HK-2 (cell line): ENCODE measurements at regions not wholly inside any gene's neighbourhood (a gene's known extent, or its start where the extent isn't known, plus 50 kb on each side); places are given as distances from the start of the nearest gene placed in this dataset.
"Not testable (repeated sequence)": the region's sequence is repeated elsewhere in the genome, so short reads cannot be mapped to it uniquely, and the experiment has no call there.

ENCODE experiments used
- DNase-seq: peaks from one replicate; pipeline ENCODE4 v3.0.0-alpha.2; 2018; ENCODE audit not compliant: unreplicated experiment

DNA sequence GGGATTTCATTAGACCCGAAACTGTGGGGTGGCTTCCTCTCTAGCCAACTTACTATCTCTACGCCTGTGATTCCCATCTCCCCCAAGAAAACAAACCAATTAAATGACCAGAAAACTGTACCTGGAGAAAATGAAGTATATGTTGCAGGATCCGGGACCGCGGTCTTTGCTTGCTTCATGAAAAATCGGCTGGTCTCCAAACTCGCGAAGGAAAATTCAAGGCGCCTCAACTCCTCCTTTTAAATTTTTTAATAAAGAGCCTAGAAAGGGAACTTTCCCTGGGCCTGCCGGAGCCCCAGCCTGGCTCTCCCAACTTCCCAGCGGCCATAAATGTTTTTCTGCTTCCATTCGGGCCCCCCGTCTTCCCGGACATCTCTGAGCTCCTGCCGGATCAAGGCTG, 110.8 kb upstream of the FOXD4L5 start:
- not testable (repeated sequence) for DNase-seq

DNA sequence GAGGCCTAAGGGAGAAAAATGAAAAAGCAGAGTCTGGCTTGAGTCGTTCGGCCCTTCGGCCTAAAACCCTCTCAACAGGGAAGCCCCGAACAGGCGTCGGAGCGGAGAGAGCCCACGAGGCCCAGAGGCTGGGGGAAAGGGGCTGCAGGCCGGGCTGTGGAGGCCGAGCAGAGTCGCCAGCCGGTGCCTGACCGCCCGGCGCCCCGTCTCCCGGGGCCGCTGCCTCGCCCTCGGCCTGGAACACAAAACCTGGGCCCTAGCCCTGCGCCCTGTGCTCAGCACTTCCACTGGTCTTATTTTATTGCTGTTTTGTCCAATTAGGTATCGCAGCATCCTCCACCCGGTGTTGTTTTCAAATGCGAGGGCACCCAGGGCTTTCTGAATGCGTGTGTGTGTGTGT, 110.1 kb upstream of the FOXD4L5 start:
- not testable (repeated sequence) for DNase-seq

DNA sequence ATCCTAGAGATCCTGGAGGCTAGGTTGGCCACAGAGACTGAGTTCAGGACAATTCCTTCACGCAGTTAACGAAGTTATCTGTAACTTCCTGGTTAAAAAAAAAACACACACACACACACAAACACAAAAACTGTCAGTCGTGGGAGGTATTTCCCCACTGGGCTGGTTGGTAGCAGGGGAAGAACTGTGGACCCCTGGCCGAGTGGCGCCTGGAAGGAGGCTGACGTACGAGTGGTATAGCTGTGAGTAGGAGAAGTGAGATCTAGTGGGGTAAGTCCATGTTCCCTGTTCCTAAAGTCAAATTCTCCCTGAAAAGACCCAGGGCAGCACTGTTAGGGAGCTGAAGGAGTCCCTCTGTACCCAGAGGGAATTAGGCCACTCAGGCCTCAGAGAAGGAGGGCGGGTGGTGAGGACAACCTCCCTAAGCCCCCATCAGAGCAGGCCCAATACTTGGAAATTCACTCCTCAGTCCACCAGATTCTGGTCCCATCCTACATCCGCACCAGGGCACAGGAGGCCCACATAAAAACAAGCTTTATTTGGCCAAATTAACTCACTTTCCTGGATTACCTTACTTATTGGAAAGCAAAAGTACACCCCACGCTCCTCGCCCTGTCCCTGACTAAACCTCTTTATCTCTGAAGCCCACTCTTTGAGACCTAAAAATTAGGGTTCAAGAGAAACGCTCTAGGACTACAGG, 108.3 kb upstream of the FOXD4L5 start:
- not testable (repeated sequence) for DNase-seq

DNA sequence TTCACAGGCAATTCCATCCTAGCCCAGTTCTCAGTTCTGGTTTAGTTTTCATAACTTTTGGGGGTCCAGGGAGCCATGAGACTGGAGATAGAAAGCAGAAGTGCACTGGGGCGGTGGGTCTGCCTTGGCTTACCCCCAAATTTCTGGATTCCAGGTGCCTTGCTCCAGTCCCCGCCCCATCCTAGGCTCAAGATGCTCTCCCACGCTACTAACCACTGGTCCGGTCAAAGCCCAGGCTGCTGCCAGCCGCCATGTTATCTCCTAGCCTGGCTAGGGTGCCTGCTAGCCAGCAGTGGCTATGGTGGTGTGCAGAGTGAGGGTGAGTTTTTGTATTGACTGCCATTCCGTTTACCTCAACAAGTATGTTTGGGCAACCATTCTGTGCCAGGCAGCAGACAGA, 107.6 kb upstream of the FOXD4L5 start:
- not testable (repeated sequence) for DNase-seq

DNA sequence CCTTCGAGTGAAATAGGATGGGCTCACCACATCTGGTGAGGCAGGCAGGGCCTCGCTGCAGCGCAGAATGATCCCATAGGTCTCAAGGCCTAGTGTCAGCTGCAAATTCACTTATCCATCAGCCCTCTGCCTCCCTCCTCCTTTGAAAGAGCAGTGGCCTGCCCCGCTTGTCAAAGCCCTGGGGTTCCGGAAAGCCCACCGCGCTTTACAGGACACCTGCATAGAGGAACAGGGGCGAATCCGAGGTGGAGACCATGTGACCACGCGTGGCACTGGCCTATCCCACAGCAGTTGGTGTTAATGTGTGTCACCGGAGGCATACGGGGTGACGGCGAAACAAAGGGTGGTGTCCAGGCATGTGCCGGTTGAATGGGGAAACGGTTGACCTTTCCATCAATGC, 104.7 kb upstream of the FOXD4L5 start:
- DNase-seq = not testable (repeated sequence)

DNA sequence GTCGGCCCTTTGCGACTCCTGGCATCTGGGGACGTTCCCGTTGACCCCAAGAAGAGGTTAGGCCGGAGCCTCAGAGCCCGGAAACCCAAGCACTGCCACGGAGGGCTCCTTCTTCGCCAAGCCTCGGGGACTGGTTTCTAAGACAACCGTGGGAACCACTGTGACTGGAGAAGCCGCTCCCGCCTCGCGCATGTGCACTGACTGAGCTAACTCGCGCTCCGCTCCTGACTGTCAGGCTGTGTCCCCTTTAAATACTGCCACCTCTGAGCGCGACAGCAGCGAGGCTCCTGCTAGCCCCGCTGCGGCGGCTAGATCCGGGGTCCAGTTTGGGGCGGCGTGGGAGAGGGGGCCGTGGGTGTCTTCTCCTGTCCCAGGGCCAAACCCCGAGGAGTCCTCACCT, 104.2 kb upstream of the FOXD4L5 start:
- DNase-seq = not testable (repeated sequence)

DNA sequence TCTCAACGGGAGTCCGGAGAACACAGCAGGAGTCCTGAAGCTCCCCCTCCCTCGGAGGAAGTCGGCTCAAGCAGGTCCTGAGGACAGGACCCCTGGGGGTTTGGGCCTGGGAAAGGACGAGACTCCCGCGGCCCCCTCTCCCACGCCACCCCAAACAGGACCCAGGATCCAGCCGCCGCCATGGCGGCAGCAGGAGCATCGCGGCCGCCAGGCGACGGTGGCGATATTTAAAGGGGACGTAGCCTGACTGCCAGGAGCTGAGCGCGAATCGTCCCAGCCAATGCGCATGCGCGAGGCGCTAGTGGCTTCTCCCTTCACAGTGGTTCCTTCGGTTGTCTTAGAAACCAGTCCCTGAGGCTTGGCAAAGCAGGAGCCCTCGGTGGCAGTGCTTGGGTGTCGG, 101.7 kb upstream of the FOXD4L5 start:
- peak; percentile 48 for DNase-seq

DNA sequence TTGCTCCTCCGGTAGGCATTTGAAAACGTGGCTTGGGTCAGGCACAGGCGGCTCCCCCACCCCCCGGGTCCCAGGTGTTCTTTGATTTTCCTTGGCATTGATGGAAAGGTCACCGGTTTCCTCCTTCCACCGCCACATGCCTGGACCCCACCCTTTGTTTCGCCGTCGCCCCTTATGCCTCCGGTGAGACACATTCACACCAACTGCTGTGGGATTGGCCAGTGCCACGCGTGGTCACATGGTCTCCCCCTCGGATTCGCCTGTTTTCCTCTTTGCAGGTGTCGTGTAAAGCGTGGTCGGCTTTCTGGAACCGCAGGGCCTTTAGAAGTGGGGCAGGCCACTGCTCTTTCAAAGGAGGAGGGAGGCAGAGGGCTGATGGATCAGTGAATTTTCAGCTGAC, 101.2 kb upstream of the FOXD4L5 start:
- DNase-seq = not testable (repeated sequence)

DNA sequence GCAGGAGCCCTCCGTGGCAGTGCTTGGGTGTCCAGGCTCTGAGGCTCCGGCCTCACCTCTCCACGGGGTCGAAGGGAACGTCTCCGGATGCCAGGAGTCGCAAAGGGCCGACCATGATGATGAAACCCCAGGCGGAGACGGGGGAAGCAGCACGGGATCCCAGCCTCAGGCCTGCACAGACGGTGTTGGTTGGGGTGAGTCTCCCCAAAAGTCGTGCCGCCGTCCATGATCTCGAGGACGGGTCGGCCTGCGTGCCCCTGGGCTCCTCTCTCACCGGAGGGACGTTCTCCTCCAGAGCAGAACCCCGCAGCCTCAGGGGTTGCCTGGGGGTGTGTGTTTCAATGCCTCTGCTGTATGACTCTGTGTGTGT, 100.6 kb upstream of the FOXD4L5 start:
- not testable (repeated sequence) for DNase-seq

DNA sequence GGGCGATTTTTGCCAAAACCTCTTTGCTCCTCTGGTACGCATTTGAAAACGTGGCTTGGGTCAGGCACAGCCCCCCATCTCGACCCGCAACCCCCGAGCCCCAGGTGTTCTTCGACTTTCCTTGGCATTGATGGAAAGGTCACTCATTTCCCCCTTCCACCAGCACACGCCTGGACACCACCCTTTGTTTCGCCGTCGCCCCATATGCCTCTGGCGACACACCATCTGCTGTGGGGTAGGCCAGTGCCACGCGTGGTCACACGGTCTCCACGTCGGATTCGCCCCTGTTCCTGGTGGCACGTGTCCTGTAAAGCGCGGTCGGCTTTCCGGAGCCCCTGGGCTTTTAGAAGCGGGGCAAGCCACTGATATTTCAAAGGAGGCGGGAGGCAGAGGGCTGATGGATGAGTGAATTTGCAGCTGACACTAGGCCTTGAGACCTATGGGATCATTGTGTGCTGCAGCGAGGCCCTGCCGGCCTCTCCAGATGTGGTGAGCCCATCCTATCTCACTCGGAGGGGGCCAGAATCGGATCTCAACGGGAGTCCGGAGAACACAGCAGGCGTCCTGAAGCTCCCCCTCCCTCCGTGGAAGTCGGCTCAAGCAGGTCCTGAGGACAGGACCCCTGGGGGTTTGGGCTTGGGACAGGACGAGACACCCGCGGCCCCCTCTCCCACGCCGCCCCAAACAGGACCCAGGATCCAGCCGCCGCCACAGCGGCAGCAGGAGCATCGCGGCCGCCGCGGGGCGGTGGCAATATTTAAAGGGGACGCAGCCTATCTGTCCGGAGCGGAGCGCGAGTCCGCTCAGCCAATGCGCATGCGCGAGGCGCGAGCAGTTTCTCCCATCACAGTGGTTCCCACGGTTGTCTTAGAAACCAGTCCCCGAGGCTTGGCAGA, 100.0 kb upstream of the FOXD4L5 start:
- not testable (repeated sequence) for DNase-seq

DNA sequence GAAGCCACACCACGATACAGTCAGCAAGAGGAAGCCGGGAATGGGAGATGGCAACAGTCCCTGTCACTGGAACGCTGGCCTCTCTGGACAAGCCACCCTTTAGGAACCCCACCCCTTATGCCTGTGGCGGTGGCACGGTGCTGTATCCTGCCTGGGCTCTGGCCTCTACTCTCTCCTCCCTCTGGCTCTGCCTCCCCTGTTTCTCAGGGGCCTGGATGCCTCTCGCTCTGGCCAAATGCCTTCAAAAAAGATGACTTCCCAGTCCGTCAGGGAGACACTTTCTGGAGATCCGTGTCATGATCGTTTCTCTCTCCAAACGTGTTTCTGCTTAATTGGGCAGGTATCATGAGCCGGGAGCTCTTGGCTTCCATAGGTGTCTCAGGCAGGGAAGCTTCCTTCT, 99.1 kb upstream of the FOXD4L5 start:
- DNase-seq = not testable (repeated sequence)

DNA sequence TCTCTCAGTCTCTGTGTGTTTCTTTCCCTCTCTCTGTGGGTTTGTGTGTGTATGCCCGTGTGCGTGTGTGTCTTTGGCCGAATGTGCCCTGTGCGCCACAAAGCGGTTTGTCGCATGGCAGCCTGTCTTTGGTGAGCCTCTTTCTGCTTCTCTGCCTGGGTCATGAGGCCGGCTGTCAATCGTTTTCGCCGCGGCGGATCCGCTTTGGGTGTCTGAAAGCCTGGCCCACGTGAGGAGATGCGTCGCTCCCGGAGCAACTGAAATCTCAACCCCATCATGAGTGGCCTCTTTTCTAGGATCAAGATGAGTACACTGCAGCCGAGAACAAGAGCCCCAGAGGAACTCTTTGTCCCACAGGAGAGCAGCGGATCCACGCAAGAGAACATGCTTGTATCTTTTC, 98.6 kb upstream of the FOXD4L5 start:
- not testable (repeated sequence) for DNase-seq

DNA sequence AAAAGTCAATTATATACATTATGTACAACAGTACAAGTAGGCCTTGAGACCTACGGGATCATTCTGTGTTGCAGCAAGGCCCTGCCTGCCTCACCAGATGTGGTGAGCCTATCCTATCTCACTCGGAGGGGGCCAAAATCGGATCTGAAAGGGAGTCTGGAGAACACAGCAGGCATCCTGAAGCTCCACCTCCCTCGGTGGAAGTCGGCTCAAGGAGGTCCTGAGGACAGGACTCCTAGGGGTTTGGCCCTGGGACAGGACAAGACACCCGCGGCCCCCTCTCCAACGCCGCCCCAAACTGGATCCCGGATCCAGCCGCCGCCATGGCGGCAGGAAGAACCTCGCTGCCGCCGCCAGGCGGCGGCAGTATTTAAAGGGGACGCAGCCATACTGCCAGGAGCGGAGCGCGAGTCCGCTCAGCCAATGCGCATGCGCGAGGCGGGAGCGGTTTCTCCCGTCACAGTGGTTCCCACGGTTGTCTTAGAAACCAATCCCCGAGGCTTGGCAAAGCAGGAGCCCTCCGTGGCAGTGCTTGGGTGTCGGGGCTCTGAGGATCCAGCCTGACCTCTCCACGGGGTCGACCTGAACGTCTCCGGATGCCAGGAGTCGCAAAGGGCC, 97.8 kb upstream of the FOXD4L5 start:
- not testable (repeated sequence) for DNase-seq
